AG09309 (cell line): ENCODE measurements at regions not wholly inside any gene's neighbourhood (a gene's known extent, or its start where the extent isn't known, plus 50 kb on each side); places are given as distances from the start of the nearest gene placed in this dataset.

Source experiments
- DNase-seq: peaks from one replicate; pipeline ENCODE4 v3.0.0-alpha.2; 2010; ENCODE audit warnings: low read depth
- H3K4me3 ChIP-seq: 2 replicates; pipeline ENCODE4 v1.5.1; 2011; ENCODE audit warnings: mild to moderate bottlenecking, low read depth, low read length, moderate library complexity; ENCODE audit not compliant: control insufficient read depth
- TF ChIP-seq, protein P1 (sequence below): IDR thresholded peaks from 2 replicates; pipeline ENCODE4 v1.5.1; 2011; ENCODE audit warnings: mild to moderate bottlenecking, low read depth, low read length, inconsistent platforms; ENCODE audit not compliant: insufficient read depth, control insufficient read depth; ENCODE audit errors: missing control alignments

DNA sequence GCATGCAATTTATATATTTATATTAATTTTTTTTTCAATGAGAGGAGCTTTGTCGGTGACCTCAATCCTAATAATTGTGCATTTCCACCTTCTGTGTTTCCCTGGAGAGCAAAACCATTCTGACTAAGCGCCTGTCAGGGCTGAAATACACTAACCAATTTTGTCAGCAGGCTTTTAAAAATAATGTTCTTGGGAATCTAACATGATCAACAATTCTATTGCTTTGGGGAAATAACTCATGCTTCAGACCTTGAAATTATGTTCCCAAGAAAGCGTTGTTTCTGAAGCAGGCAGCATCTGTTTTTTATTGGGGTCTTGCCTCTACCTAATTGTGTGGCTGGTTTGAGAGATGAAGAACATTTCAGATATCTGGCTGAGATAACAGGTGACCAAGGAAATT is 129.1 kb upstream of the ALKAL2 start:
- H3K4me3 ChIP-seq, result no peak overlapping the region
- no peak for DNase-seq
- TF ChIP-seq, protein P1, sequence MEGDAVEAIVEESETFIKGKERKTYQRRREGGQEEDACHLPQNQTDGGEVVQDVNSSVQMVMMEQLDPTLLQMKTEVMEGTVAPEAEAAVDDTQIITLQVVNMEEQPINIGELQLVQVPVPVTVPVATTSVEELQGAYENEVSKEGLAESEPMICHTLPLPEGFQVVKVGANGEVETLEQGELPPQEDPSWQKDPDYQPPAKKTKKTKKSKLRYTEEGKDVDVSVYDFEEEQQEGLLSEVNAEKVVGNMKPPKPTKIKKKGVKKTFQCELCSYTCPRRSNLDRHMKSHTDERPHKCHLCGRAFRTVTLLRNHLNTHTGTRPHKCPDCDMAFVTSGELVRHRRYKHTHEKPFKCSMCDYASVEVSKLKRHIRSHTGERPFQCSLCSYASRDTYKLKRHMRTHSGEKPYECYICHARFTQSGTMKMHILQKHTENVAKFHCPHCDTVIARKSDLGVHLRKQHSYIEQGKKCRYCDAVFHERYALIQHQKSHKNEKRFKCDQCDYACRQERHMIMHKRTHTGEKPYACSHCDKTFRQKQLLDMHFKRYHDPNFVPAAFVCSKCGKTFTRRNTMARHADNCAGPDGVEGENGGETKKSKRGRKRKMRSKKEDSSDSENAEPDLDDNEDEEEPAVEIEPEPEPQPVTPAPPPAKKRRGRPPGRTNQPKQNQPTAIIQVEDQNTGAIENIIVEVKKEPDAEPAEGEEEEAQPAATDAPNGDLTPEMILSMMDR, result no peak

DNA sequence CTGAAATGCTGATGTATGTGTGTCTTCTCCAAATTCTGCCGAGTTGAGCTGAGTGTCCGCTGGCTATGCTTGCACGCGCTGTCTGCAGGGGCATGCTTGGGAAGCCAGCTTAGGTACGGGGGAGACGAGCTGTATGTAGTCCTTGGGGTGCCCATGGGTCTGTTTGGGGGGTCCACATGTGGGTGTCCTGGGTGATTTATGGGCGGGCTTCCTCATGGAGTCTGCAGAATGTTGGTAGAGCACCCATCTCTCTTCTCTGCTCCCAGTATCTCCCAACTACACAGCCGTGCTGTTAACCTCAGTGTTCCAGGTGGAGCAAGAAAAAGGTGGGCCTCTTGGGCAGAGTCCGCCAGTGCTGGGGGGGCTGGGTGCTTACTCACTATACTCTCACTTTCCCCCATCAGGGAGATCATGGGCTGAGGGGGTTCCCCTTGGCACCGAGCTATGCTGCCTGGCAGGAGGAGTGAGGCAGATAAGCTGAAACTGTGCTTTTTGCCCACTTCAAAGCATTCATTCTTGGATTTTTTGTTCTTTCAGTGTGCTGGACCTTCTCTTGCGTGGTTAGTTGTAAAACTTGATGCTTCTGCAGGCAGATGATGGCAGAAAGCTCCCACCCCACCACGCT is 128.2 kb upstream of the ALKAL2 start:
- no peak overlapping the region for H3K4me3 ChIP-seq
- DNase-seq, result no peak
- TF ChIP-seq, protein P1, result no peak

DNA sequence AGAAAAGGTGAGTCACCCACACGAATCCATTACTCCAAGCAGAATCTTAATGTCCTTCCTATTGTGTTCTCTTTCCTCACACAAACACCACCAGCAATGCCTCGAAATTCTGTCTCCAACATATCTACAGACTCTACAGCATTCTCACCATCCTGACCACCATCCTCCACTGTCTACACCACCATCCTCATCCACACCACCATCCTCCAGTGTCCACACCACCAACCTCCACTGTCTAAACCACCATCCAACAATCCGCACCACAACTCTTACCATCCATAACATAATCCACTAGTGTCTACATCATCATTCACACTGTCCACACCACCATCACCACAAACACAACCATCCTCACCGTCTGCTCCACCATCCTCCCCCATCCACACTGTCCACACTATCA is 121.6 kb upstream of the ALKAL2 start:
- no peak overlapping the region for H3K4me3 ChIP-seq
- TF ChIP-seq, protein P1, result no peak
- no peak for DNase-seq

DNA sequence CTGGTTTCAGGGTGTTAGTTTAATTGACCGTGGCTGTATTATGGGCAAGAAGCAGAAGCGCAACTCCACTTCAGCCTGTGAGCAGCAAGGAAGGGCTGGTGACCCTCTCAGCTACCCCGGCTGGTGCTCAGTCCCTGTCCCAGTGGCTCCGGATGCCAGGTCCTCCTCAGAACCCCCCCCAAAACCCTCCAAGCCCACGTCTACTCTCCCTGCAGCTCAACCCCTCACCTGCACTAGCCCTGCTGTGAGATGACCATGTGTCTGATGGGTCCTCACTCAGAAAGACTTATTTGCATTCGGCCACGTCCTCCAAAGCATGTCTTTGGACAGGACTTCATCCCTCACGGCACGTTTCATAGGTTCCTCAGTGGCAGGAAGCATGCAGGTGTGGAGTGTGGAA is 119.7 kb upstream of the ALKAL2 start:
- no peak overlapping the region for H3K4me3 ChIP-seq
- TF ChIP-seq, protein P1, result no peak
- DNase-seq, result no peak

DNA sequence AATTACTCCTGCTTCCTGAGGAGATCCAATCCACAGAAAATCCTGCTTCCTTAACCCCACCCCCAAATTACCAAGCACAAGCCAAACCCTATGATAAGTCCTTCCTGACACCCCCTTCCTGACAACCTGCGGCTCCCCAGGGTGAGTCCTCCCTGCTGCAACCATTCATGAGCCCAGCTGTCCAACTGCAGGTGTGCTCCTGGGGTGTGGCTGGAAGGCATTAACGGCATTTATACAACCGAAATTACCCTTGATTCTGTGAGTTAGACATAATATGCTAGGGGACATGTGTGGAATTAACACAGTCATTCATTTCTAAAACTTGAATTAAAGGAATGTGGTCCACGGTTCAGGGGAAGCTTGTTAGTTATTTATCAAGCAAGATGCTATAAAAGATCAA is 119.0 kb upstream of the ALKAL2 start:
- TF ChIP-seq, protein P1, result no peak
- DNase-seq, result no peak
- H3K4me3 ChIP-seq, result no peak overlapping the region

DNA sequence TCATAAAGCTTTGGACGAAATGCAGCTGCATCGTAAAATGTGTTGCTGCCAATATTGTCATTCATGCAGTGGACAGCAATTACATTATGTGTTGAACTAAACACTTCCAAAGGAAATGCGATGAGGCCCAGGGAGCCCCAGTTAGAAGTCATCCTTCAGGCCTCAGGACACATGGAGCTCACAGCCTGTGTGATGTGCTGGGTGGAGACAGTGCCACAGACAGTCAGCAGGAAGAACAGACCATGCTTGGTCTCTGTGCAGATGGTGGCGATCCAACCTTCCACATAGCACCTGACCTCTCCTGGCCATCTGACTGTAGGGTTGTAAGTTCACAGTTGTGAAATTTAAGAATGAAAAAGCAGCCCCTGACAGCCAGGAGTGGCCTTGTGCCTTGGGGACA is 118.3 kb upstream of the ALKAL2 start:
- no peak overlapping the region for H3K4me3 ChIP-seq
- TF ChIP-seq, protein P1, result no peak
- DNase-seq, result no peak

DNA sequence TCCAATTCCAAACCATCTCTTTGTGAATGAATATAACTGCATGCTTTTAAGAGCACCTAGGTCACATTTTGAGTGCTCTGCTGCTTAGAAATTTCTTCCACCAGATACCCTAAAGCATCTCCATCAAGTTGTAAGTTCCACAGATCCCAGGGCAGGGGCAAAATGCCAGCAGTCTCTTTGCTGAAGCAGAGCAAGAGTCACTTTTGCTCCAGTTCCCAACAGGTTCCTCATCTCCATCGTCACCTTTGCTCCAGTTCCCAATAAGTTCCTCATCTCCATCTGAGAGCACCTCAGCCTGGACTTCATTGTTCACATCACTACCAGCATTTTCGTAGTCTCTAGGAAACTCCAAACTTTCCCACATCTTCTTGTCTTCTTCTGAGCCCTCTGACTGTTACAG is 116.7 kb upstream of the ALKAL2 start:
- TF ChIP-seq, protein P1, result no peak

More for the DNA sequence above, 116.7 kb upstream of the ALKAL2 start:
- DNase-seq, result no peak
- no peak overlapping the region for H3K4me3 ChIP-seq
